DND-41 (cell line): ENCODE measurements at regions not wholly inside any gene's neighbourhood (a gene's known extent, or its start where the extent isn't known, plus 50 kb on each side); places are given as distances from the start of the nearest gene placed in this dataset.

Source experiments
- ATAC-seq: fragments of 200-7000 bp; cut with Tn5 transposase; 3 replicates; pipeline ENCODE4 v1.9.1; 2021; ENCODE audit warnings: low read depth; ENCODE audit not compliant: insufficient read depth
- DNase-seq: peaks from one replicate; pipeline ENCODE4 v3.0.0-alpha.2; 2020
- H2AFZ ChIP-seq: 2 replicates; pipeline ENCODE4 v1.6.0; 2012; ENCODE audit warnings: low read depth, low read length
- H3K27ac ChIP-seq: 2 replicates; pipeline ENCODE4 v1.5.1; 2012; ENCODE audit warnings: low read length, inconsistent platforms
- H3K27me3 ChIP-seq: fragments of 200-600 bp; sonication (generic); 2 replicates; pipeline ENCODE4 v1.6.0; 2012; ENCODE audit warnings: low read length, mild to moderate bottlenecking, inconsistent platforms; ENCODE audit not compliant: insufficient read depth, poor library complexity
- H3K36me3 ChIP-seq: 2 replicates; pipeline ENCODE4 v1.5.1; 2012; ENCODE audit warnings: low read length, inconsistent platforms; ENCODE audit not compliant: insufficient read depth
- H3K4me1 ChIP-seq: 2 replicates; pipeline ENCODE4 v1.5.1; 2012; ENCODE audit warnings: mild to moderate bottlenecking, low read length; ENCODE audit not compliant: insufficient read depth
- H3K4me2 ChIP-seq: 2 replicates; pipeline ENCODE4 v1.6.0; 2012; ENCODE audit warnings: mild to moderate bottlenecking, moderate library complexity, low read length, inconsistent platforms; ENCODE audit not compliant: insufficient read depth
- H3K4me3 ChIP-seq, 2 experiments: fragments of 200-600 bp in 1 of 2; shearing (Covaris generic) in 1 of 2; 2 replicates each; pipeline ENCODE4 v1.5.1; 2012 to 2016; ENCODE audit warnings: inconsistent platforms in 2 of 2, low read length in 2 of 2, mild to moderate bottlenecking in 2 of 2, low read depth in 1 of 2, moderate library complexity in 1 of 2
- H3K79me2 ChIP-seq: 2 replicates; pipeline ENCODE4 v1.6.0; 2012; ENCODE audit warnings: low read length, inconsistent platforms; ENCODE audit not compliant: insufficient read depth
- H3K9ac ChIP-seq: 2 replicates; pipeline ENCODE4 v1.6.0; 2012; ENCODE audit warnings: low read depth, mild to moderate bottlenecking, inconsistent platforms, low read length, moderate library complexity
- H3K9me3 ChIP-seq: 2 replicates; pipeline ENCODE4 v1.5.1; 2012; ENCODE audit warnings: low read length, moderate library complexity, mild to moderate bottlenecking, inconsistent platforms; ENCODE audit not compliant: insufficient read depth, severe bottlenecking
- H4K20me1 ChIP-seq: 2 replicates; pipeline ENCODE4 v1.6.0; 2012; ENCODE audit warnings: low read length; ENCODE audit not compliant: insufficient read depth
- EZH2 ChIP-seq: IDR thresholded peaks from 3 replicates; pipeline ENCODE4 v1.6.1; 2012; ENCODE audit warnings: borderline replicate concordance, low read depth, mild to moderate bottlenecking, moderate library complexity, low read length, inconsistent platforms; ENCODE audit not compliant: severe bottlenecking
- TF ChIP-seq, protein P1 (sequence below): IDR thresholded peaks from 2 replicates; pipeline ENCODE4 v1.5.1; 2012; ENCODE audit warnings: borderline replicate concordance, low read length, moderate library complexity, mild to moderate bottlenecking; ENCODE audit not compliant: poor library complexity, severe bottlenecking; ENCODE audit errors: extremely low read depth

DNA sequence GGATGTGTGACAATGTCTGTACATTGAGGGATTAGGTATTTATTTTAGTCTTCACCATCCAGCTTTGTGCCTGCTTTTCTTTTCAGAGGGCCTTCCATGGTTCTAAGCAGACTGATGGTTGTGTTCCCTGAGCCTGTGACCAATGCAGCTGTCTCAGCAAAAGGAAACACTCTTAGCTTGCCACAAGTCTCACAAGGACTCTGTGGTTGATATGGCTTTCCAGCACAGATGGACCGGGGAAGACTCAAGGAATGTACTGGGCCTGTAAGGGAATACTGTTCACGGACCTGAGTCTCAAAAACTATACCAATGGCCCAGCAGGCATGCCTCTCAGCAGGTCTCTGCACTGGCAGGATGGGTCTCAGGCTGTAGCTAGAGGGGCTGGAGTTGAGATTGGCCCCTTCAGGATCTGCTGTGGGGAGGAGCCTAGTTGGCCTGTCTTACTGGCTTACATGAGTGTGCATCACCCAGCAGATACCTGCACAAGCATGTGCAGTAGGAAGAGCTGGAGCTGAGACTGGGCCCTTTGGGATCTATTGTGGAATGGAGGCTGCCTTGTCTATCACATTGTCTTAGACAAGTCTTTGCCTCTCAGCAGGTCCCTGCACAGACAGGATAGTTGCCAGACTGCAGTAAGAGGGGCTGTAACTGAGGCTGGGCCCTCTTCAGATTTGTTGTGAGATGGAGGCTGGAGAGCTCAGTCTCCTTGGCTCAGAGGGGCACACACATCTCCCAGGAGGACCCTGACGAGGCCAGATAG is 52.0 kb upstream of the PDC start:
- H3K27ac ChIP-seq, result no peak overlapping the region
- H3K79me2 ChIP-seq, result no peaks in the 10 kb centered on the region
- H3K27me3 ChIP-seq, result no peaks in the 10 kb centered on the region
- no peaks in the 10 kb centered on the region for H3K36me3 ChIP-seq
- H2AFZ ChIP-seq, result no peak overlapping the region
- H3K9ac ChIP-seq, result no peak overlapping the region
- H3K4me3 ChIP-seq, result no peak overlapping the region
- H4K20me1 ChIP-seq, result no peaks in the 10 kb centered on the region
- H3K4me2 ChIP-seq, result no peak overlapping the region
- TF ChIP-seq EZH2, result no peak
- TF ChIP-seq, protein P1, sequence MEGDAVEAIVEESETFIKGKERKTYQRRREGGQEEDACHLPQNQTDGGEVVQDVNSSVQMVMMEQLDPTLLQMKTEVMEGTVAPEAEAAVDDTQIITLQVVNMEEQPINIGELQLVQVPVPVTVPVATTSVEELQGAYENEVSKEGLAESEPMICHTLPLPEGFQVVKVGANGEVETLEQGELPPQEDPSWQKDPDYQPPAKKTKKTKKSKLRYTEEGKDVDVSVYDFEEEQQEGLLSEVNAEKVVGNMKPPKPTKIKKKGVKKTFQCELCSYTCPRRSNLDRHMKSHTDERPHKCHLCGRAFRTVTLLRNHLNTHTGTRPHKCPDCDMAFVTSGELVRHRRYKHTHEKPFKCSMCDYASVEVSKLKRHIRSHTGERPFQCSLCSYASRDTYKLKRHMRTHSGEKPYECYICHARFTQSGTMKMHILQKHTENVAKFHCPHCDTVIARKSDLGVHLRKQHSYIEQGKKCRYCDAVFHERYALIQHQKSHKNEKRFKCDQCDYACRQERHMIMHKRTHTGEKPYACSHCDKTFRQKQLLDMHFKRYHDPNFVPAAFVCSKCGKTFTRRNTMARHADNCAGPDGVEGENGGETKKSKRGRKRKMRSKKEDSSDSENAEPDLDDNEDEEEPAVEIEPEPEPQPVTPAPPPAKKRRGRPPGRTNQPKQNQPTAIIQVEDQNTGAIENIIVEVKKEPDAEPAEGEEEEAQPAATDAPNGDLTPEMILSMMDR, result no peak
- H3K4me1 ChIP-seq, result no peaks in the 10 kb centered on the region
- no peaks in the 10 kb centered on the region for H3K9me3 ChIP-seq
- ATAC-seq (no peak), DNase-seq (no peak)

DNA sequence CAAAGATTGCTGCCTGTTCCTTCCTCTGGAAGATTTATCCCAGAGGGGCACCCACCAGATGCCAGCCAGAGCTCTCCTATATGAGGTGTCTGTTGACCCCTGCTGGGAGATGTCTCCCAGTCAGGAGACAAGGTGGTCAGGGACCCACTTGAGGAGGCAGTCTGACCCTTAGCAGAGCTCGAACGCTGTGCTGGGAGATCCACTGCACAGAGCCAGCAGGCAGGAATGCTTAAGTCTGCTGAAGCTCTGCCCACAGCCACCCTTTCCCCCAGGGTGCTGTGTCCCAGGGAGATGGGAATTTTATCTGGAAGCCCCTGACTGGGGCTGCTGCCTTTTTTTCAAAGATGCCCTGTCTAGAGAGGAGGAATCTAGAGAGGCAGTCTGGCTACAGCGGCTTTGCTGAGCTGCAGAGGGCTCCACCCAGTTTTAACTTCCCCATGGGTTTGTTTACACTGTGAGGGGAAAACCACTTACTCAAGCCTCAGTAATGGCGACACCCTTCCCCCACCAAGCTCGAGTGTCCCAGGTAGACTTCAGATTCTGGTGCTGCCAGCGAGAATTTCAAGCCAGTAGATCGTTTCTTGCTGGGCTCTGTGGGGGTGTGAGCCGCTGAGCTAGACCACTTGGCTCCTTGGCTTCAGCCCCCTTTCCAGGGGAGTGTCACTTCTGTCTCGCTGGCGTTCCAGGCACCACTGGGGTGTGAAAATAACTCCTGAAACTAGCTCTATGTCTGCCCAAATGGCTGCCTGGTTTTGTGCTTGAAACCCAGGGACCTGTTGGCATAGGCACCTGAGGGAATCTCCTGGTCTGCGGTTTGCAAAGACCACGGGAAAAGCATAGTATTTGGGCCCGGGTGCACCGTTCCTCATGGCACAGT is 51.1 kb upstream of the PDC start:
- no peak for TF ChIP-seq EZH2
- TF ChIP-seq, protein P1, result no peak
- no peak overlapping the region for H3K27ac ChIP-seq
- no peaks in the 10 kb centered on the region for H3K9me3 ChIP-seq
- H3K36me3 ChIP-seq, result no peaks in the 10 kb centered on the region
- no peaks in the 10 kb centered on the region for H3K4me1 ChIP-seq
- H4K20me1 ChIP-seq, result no peaks in the 10 kb centered on the region
- H3K4me3 ChIP-seq, result no peak overlapping the region
- H3K4me2 ChIP-seq, result no peak overlapping the region
- DNase-seq (no peak), ATAC-seq (no peak)
- no peaks in the 10 kb centered on the region for H3K79me2 ChIP-seq
- no peaks in the 10 kb centered on the region for H3K27me3 ChIP-seq
- H3K9ac ChIP-seq, result no peak overlapping the region
- no peak overlapping the region for H2AFZ ChIP-seq
